ENCODE measurements at regions not wholly inside any gene's neighbourhood (a gene's known extent, or its start where the extent isn't known, plus 50 kb on each side); places are given as distances from the start of the nearest gene placed in this dataset.

GRCh38 chr1:109846846-109847245, 63.8 kb upstream of the CSF1 start:
- no peak for TF ChIP-seq EP300 (IDR thresholded peaks at IDR 0.05; ENCODE audit: borderline replicate concordance)
- no peak for TF ChIP-seq CEBPB (IDR thresholded peaks at IDR 0.05)
- TF ChIP-seq YY1 (IDR thresholded peaks at IDR 0.05; ENCODE audit: low read depth) = no peak
- TF ChIP-seq, protein P1, sequence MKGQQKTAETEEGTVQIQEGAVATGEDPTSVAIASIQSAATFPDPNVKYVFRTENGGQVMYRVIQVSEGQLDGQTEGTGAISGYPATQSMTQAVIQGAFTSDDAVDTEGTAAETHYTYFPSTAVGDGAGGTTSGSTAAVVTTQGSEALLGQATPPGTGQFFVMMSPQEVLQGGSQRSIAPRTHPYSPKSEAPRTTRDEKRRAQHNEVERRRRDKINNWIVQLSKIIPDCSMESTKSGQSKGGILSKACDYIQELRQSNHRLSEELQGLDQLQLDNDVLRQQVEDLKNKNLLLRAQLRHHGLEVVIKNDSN (IDR thresholded peaks at IDR 0.05) = no peak
- TF ChIP-seq MAX (IDR thresholded peaks at IDR 0.05) = no peak
- no peak for TF ChIP-seq NFIC (IDR thresholded peaks at IDR 0.05)
- no peak for TF ChIP-seq TAF1 (IDR thresholded peaks at IDR 0.05; ENCODE audit: low read depth)
- TF ChIP-seq TCF12 (IDR thresholded peaks at IDR 0.05; ENCODE audit: low read depth) = no peak
- TF ChIP-seq EGR1 (IDR thresholded peaks at IDR 0.05) = no peak
- TF ChIP-seq, protein P2, sequence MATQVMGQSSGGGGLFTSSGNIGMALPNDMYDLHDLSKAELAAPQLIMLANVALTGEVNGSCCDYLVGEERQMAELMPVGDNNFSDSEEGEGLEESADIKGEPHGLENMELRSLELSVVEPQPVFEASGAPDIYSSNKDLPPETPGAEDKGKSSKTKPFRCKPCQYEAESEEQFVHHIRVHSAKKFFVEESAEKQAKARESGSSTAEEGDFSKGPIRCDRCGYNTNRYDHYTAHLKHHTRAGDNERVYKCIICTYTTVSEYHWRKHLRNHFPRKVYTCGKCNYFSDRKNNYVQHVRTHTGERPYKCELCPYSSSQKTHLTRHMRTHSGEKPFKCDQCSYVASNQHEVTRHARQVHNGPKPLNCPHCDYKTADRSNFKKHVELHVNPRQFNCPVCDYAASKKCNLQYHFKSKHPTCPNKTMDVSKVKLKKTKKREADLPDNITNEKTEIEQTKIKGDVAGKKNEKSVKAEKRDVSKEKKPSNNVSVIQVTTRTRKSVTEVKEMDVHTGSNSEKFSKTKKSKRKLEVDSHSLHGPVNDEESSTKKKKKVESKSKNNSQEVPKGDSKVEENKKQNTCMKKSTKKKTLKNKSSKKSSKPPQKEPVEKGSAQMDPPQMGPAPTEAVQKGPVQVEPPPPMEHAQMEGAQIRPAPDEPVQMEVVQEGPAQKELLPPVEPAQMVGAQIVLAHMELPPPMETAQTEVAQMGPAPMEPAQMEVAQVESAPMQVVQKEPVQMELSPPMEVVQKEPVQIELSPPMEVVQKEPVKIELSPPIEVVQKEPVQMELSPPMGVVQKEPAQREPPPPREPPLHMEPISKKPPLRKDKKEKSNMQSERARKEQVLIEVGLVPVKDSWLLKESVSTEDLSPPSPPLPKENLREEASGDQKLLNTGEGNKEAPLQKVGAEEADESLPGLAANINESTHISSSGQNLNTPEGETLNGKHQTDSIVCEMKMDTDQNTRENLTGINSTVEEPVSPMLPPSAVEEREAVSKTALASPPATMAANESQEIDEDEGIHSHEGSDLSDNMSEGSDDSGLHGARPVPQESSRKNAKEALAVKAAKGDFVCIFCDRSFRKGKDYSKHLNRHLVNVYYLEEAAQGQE (IDR thresholded peaks at IDR 0.05; ENCODE audit: low read depth) = no peak
- TF ChIP-seq CREB1 (IDR thresholded peaks at IDR 0.05; ENCODE audit: low read depth) = no peak

Measured in Ishikawa (cell line).